ENCODE measurements at regions not wholly inside any gene's neighbourhood (a gene's known extent, or its start where the extent isn't known, plus 50 kb on each side); places are given as distances from the start of the nearest gene placed in this dataset.

GRCh38 chr9:88215196-88216125 lies 77.2 kb upstream of the SPATA31C2 start:
- intact Hi-C loops (cut with DNase I): no loop called here
- H3K4me1 ChIP-seq: peaks cover 6% of the 10 kb centered on the region
- no peak overlapping the region for H3K27ac ChIP-seq
- no peaks in the 10 kb centered on the region for H3K36me3 ChIP-seq
- peak in 1 of 2 donors; percentile 22 for DNase-seq (ENCODE audit: extremely low spot score in 2 of 2)
- TF ChIP-seq POLR2AphosphoS5 (IDR thresholded peaks at IDR 0.05; ENCODE audit: insufficient read depth in 1 of 2, low read depth in 1 of 2): no peak
- no peak for TF ChIP-seq POLR2A (IDR thresholded peaks at IDR 0.05)
- no peaks in the 10 kb centered on the region for H3K27me3 ChIP-seq
- H3K9me3 ChIP-seq: no peaks in the 10 kb centered on the region
- no peak overlapping the region for H3K4me3 ChIP-seq

- no peaks in the 10 kb centered on the region for H3K9me3 ChIP-seq
- intact Hi-C loops (cut with DNase I): no loop called here
- no peak overlapping the region for H3K27ac ChIP-seq
- peak in 1 of 2 donors; percentile 16 for DNase-seq (ENCODE audit: extremely low spot score in 2 of 2)
- H3K36me3 ChIP-seq: no peaks in the 10 kb centered on the region
- peaks cover 7% of the 10 kb centered on the region for H3K4me1 ChIP-seq
- no peaks in the 10 kb centered on the region for H3K27me3 ChIP-seq
- H3K4me3 ChIP-seq: no peak overlapping the region
- TF ChIP-seq CTCF (IDR thresholded peaks at IDR 0.05) (no peak), POLR2AphosphoS5 (IDR thresholded peaks at IDR 0.05; ENCODE audit: insufficient read depth in 1 of 2, low read depth in 1 of 2) (no peak), POLR2A (IDR thresholded peaks at IDR 0.05) (no peak)
Observed at GRCh38 chr9:88202321-88202720, 64.0 kb upstream of the SPATA31C2 start.

GRCh38 chr9:88198341-88198807 lies 60.1 kb upstream of the SPATA31C2 start:
- no peaks in the 10 kb centered on the region for H3K27me3 ChIP-seq
- TF ChIP-seq POLR2A (IDR thresholded peaks at IDR 0.05) (no peak), CTCF (IDR thresholded peaks at IDR 0.05) (no peak), POLR2AphosphoS5 (IDR thresholded peaks at IDR 0.05; ENCODE audit: insufficient read depth in 1 of 2, low read depth in 1 of 2) (no peak)
- DNase-seq (ENCODE audit: extremely low spot score in 2 of 2): no peak
- H3K36me3 ChIP-seq: no peaks in the 10 kb centered on the region
- H3K4me3 ChIP-seq: peak overlapping the region; percentile 24 to 30
- peaks cover 11% of the 10 kb centered on the region for H3K4me1 ChIP-seq
- intact Hi-C loops (cut with DNase I): no loop called here
- H3K9me3 ChIP-seq: no peaks in the 10 kb centered on the region
- H3K27ac ChIP-seq: peak overlapping the region; percentile 26

GRCh38 chr9:88197781-88198340 lies 59.6 kb upstream of the SPATA31C2 start:
- Histone ChIP-seq H3K9me3 (no peaks in the 10 kb centered on the region), H3K4me3 (peak overlapping the region; percentile 24 to 30), H3K4me1 (peaks cover 11% of the 10 kb centered on the region), H3K27me3 (no peaks in the 10 kb centered on the region), H3K36me3 (no peaks in the 10 kb centered on the region), H3K27ac (peak overlapping the region; percentile 26)
- intact Hi-C loops (cut with DNase I): no loop called here
- no peak for DNase-seq (ENCODE audit: extremely low spot score in 2 of 2)
- no peak for TF ChIP-seq POLR2AphosphoS5 (IDR thresholded peaks at IDR 0.05; ENCODE audit: insufficient read depth in 1 of 2, low read depth in 1 of 2)
- TF ChIP-seq CTCF (IDR thresholded peaks at IDR 0.05): no peak
- no peak for TF ChIP-seq POLR2A (IDR thresholded peaks at IDR 0.05)

- Histone ChIP-seq H3K27ac (no peak overlapping the region), H3K9me3 (no peaks in the 10 kb centered on the region), H3K4me1 (peaks cover 11% of the 10 kb centered on the region), H3K36me3 (no peaks in the 10 kb centered on the region), H3K4me3 (no peak overlapping the region), H3K27me3 (no peaks in the 10 kb centered on the region)
- TF ChIP-seq CTCF (IDR thresholded peaks at IDR 0.05) (no peak), POLR2AphosphoS5 (IDR thresholded peaks at IDR 0.05; ENCODE audit: insufficient read depth in 1 of 2, low read depth in 1 of 2) (no peak), POLR2A (IDR thresholded peaks at IDR 0.05) (no peak)
- no peak for DNase-seq (ENCODE audit: extremely low spot score in 2 of 2)
- intact Hi-C loops (cut with DNase I): no loop called here
Observed at GRCh38 chr9:88197016-88197415, 58.7 kb upstream of the SPATA31C2 start.
